BE2C (cell line): ENCODE measurements at regions not wholly inside any gene's neighbourhood (a gene's known extent, or its start where the extent isn't known, plus 50 kb on each side); places are given as distances from the start of the nearest gene placed in this dataset.

Source experiments
- DNase-seq: peaks from one replicate; pipeline ENCODE4 v3.0.0-alpha.2; 2020
- H3K27me3 ChIP-seq: fragments of 250-450 bp; sonication (Bioruptor Pico); 2 replicates; pipeline ENCODE4 v1.5.1; 2020; ENCODE audit warnings: mild to moderate bottlenecking
- H3K36me3 ChIP-seq: fragments of 250-450 bp; sonication (Bioruptor Pico); 2 replicates; pipeline ENCODE4 v1.5.1; 2020; ENCODE audit warnings: mild to moderate bottlenecking
- H3K4me1 ChIP-seq: fragments of 250-450 bp; sonication (Bioruptor Pico); 2 replicates; pipeline ENCODE4 v1.5.1; 2020
- H3K4me3 ChIP-seq: 2 replicates; pipeline ENCODE4 v1.5.1; 2011; ENCODE audit warnings: low read depth, low read length
- H3K9me3 ChIP-seq: fragments of 250-450 bp; sonication (Bioruptor Pico); 2 replicates; pipeline ENCODE4 v1.5.1; 2020
- TF ChIP-seq, protein P1 (sequence below): IDR thresholded peaks from 2 replicates; pipeline ENCODE4 v1.5.1; 2012; ENCODE audit warnings: mild to moderate bottlenecking, low read depth, low read length

GRCh38 chr12:124720681-124721500 lies 142.8 kb downstream of the SCARB1 start:
- TF ChIP-seq, protein P1, sequence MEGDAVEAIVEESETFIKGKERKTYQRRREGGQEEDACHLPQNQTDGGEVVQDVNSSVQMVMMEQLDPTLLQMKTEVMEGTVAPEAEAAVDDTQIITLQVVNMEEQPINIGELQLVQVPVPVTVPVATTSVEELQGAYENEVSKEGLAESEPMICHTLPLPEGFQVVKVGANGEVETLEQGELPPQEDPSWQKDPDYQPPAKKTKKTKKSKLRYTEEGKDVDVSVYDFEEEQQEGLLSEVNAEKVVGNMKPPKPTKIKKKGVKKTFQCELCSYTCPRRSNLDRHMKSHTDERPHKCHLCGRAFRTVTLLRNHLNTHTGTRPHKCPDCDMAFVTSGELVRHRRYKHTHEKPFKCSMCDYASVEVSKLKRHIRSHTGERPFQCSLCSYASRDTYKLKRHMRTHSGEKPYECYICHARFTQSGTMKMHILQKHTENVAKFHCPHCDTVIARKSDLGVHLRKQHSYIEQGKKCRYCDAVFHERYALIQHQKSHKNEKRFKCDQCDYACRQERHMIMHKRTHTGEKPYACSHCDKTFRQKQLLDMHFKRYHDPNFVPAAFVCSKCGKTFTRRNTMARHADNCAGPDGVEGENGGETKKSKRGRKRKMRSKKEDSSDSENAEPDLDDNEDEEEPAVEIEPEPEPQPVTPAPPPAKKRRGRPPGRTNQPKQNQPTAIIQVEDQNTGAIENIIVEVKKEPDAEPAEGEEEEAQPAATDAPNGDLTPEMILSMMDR: 0 out of 2 replicates have a peak, but pooled peaks have one; percentile 7
- Histone ChIP-seq H3K4me3 (peak overlapping the region; percentile 2; the same call in 1 of the 2 replicates), H3K36me3 (no peaks in the 10 kb centered on the region), H3K27me3 (no peaks in the 10 kb centered on the region), H3K4me1 (peaks cover 17% of the 10 kb centered on the region), H3K9me3 (no peaks in the 10 kb centered on the region; the same call in 1 of the 2 replicates)
- DNase-seq: peak; percentile 91

GRCh38 chr12:124720004-124720680 lies 143.5 kb downstream of the SCARB1 start:
- peak; percentile 41 for DNase-seq
- H3K4me1 ChIP-seq: peaks cover 23% of the 10 kb centered on the region
- H3K27me3 ChIP-seq: no peaks in the 10 kb centered on the region
- H3K36me3 ChIP-seq: no peaks in the 10 kb centered on the region
- H3K4me3 ChIP-seq: peak overlapping the region; percentile 2; the same call in 1 of the 2 replicates
- TF ChIP-seq, protein P1: peak; percentile 55
- H3K9me3 ChIP-seq: no peaks in the 10 kb centered on the region; the same call in 1 of the 2 replicates

DNA sequence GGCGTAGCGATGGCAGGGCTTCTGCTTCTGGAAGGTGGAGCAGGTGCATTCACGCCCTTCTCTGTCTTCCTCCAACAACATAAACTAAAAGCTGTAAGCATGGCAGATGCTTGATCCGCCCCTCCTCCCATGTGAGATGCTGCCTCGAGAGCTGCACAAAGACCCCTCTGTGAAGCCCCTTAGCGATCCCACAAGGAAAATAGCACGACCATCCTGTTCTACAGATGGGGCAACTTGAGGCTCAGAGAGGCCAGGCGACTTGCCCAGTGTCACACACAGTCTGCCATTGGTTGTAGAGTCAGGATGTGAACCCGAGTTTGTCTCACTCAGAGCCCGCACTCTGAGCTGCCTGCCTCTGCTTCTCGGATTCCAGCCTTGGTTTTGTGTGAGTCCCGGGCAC lies 144.4 kb downstream of the SCARB1 start:
- Histone ChIP-seq H3K36me3 (no peaks in the 10 kb centered on the region), H3K27me3 (no peaks in the 10 kb centered on the region), H3K4me3 (no peak overlapping the region), H3K9me3 (no peaks in the 10 kb centered on the region), H3K4me1 (peaks cover 24% of the 10 kb centered on the region)
- TF ChIP-seq, protein P1: no peak
- DNase-seq: no peak

GRCh38 chr12:124718458-124718857 lies 145.2 kb downstream of the SCARB1 start:
- TF ChIP-seq, protein P1: no peak
- H3K27me3 ChIP-seq: no peaks in the 10 kb centered on the region
- no peaks in the 10 kb centered on the region for H3K9me3 ChIP-seq
- H3K4me1 ChIP-seq: peaks cover 24% of the 10 kb centered on the region
- H3K36me3 ChIP-seq: no peaks in the 10 kb centered on the region
- DNase-seq: no peak
- H3K4me3 ChIP-seq: no peak overlapping the region

GRCh38 chr12:124718036-124718435 lies 145.6 kb downstream of the SCARB1 start:
- H3K27me3 ChIP-seq: no peaks in the 10 kb centered on the region
- H3K4me3 ChIP-seq: no peak overlapping the region
- no peaks in the 10 kb centered on the region for H3K9me3 ChIP-seq
- TF ChIP-seq, protein P1: no peak
- peaks cover 24% of the 10 kb centered on the region for H3K4me1 ChIP-seq
- no peaks in the 10 kb centered on the region for H3K36me3 ChIP-seq
- no peak for DNase-seq
